ENCODE measurements at regions not wholly inside any gene's neighbourhood (a gene's known extent, or its start where the extent isn't known, plus 50 kb on each side); places are given as distances from the start of the nearest gene placed in this dataset.

DNA sequence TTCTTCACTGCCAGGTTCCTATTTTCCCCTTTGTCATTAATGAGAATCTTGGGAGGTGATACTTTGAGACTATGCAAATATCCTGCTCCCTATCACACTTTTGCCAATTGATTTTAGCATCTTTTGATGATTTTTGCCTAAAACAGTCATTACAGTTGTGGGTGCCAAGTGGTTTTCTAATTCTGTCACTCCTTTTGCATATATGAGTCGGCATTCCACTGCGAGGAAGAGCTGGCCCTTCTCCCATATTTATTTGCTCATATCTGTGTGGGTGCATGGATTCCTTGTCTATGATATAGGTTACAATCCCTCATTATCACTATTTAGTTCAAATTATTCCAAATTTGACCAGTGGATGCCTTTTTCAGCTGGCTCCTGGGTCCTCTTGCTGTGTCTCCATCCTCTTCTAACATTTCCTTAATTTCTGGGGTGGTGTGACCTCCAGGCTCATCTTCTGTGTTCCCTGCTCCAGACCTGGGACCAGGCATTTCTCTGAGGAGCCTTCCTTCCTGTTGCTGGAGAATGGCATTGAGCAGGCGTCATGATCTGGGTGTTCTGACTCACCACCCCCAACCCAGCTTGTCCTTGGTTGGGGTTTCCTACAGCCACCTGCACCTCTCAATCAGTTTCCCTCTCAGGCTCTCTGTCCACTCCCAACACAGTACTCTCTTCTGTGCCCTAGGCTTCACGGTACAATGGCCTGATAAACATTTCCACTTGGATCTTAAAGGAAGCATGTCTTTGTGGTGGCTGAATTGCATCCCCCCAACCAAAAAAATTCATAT lies 106.7 kb downstream of the NXNL2 start:
- H3K4me1 ChIP-seq (ENCODE audit: control insufficient read depth, insufficient read depth, low read length), result no peaks in the 10 kb centered on the region
- H3K4me3 ChIP-seq (ENCODE audit: low read depth, low read length), result no peak overlapping the region
- DNase-seq (ENCODE audit: low read depth in 4 of 6, low spot score in 6 of 6), result peak in 1 of 6 donors; percentile 81
- no peaks in the 10 kb centered on the region for H3K9me3 ChIP-seq (ENCODE audit: control insufficient read depth, insufficient read depth, low read length)
- 100% methylated on average over 1 of the region's 4 CpGs for WGBS (ENCODE audit: insufficient coverage)
- no peaks in the 10 kb centered on the region for H3K27me3 ChIP-seq (ENCODE audit: control insufficient read depth, insufficient read depth, low read length)
- no peaks in the 10 kb centered on the region for H3K36me3 ChIP-seq (ENCODE audit: control insufficient read depth, insufficient read depth, low read length)
- no peak overlapping the region for H3K27ac ChIP-seq (ENCODE audit: low read depth, low read length)

DNA sequence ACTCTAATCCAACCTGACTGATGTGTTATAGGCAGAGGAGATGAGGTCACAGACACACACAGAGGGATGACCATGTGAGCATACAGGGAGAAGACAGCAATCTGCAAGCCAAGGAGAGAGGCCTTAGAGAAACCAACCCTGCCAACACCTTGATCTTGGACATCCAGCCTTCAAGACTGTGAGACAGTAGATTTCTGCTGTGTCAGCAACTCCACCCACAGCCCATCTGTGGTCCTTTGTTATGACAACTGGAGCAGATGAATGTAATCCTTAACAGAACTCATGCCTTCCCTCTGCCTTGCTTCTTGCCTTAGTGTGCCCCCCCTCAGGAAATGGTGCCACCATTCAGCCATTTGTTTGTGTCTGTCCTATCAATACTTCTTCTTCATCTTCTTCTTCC lies 107.4 kb downstream of the NXNL2 start:
- Histone ChIP-seq H3K36me3 (ENCODE audit: control insufficient read depth, insufficient read depth, low read length) (no peaks in the 10 kb centered on the region), H3K27ac (ENCODE audit: low read depth, low read length) (no peak overlapping the region), H3K4me1 (ENCODE audit: control insufficient read depth, insufficient read depth, low read length) (no peaks in the 10 kb centered on the region), H3K27me3 (ENCODE audit: control insufficient read depth, insufficient read depth, low read length) (no peaks in the 10 kb centered on the region), H3K4me3 (ENCODE audit: low read depth, low read length) (no peak overlapping the region), H3K9me3 (ENCODE audit: control insufficient read depth, insufficient read depth, low read length) (no peaks in the 10 kb centered on the region)
- DNase-seq (ENCODE audit: low read depth in 4 of 6, low spot score in 6 of 6), result no peak

DNA sequence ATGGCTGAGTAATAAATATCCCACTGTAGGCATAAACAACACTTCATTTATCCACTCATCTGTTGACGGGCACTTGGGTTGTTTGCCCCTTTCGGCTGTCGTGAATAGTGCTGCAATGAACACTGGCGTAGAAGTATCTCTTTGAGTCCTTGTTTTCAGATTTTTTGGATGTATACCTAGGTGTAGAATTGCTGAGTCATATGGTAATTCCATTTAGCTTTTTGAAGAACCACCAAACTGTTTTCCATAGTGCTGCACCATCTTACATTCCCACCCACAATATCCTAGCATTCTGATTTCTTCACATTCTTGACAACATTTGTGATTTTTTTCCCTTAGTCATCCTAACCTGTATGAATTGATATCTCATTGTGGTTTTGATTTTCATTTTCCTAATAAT lies 109.0 kb downstream of the NXNL2 start:
- no peak for DNase-seq (ENCODE audit: low read depth in 4 of 6, low spot score in 6 of 6)
- Histone ChIP-seq H3K4me3 (ENCODE audit: low read depth, low read length) (no peak overlapping the region), H3K27me3 (ENCODE audit: control insufficient read depth, insufficient read depth, low read length) (no peaks in the 10 kb centered on the region), H3K36me3 (ENCODE audit: control insufficient read depth, insufficient read depth, low read length) (no peaks in the 10 kb centered on the region), H3K9me3 (ENCODE audit: control insufficient read depth, insufficient read depth, low read length) (no peaks in the 10 kb centered on the region), H3K4me1 (ENCODE audit: control insufficient read depth, insufficient read depth, low read length) (no peaks in the 10 kb centered on the region), H3K27ac (ENCODE audit: low read depth, low read length) (no peak overlapping the region)
- no CpG with 5 or more reads among the region's 4 CpGs for WGBS (ENCODE audit: insufficient coverage)

DNA sequence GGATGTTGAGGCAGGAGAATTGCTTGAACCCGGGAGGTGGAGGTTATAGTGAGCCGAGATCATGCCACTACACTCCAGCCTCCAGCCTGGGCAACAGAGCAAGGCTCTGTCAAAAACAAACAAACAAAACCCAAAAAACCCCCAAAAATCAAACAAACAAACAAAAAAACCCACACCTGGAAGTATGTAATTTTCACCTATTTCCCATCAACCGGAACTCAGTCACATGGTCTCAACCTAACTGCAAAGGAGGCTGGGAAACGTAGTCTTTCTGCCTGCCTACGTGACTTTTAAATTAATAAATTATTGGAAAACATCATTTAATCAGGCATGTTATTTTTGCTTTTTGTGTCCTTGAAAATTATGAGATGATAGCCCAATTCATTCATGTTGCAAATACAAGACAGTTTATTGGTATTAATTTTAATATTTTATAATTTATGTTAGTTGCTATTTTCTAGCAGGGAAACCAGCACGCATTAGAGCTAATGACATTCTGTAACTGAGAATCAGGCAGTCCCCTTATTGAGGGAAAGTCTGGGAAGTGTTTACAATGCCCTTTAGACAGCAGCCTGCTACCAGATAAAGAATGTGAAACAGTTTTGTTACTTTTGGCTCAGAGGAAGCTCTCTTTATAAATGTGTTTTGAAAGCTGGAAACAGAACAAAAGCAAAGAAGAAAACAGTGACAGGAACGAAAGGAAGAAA lies 110.3 kb downstream of the NXNL2 start:
- Histone ChIP-seq H3K4me1 (ENCODE audit: control insufficient read depth, insufficient read depth, low read length) (no peaks in the 10 kb centered on the region), H3K36me3 (ENCODE audit: control insufficient read depth, insufficient read depth, low read length) (no peaks in the 10 kb centered on the region), H3K9me3 (ENCODE audit: control insufficient read depth, insufficient read depth, low read length) (no peaks in the 10 kb centered on the region), H3K4me3 (ENCODE audit: low read depth, low read length) (no peak overlapping the region), H3K27ac (ENCODE audit: low read depth, low read length) (peak overlapping the region; percentile 0), H3K27me3 (ENCODE audit: control insufficient read depth, insufficient read depth, low read length) (no peaks in the 10 kb centered on the region)
- DNase-seq (ENCODE audit: low read depth in 4 of 6, low spot score in 6 of 6), result peak in 2 of 6 donors; percentile 44 to 49
- WGBS (ENCODE audit: insufficient coverage), result 8% methylated on average over 2 of the region's 7 CpGs

DNA sequence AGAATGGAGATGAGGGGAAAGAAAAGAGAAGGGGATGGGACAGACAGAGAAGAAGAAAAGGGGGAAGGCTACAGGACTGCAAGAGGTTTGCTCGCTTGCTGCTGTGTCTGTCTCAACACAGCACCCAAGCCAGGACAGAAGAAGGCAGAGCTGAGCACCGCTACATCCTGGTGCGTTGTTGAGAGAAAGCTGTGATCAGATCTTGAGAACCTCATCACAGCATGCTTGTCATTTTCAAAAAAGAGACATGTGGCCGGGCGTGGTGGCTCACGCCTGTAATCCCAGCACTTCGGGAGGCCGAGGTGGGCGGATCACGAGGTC lies 110.9 kb downstream of the NXNL2 start:
- Histone ChIP-seq H3K9me3 (ENCODE audit: control insufficient read depth, insufficient read depth, low read length) (no peaks in the 10 kb centered on the region), H3K4me3 (ENCODE audit: low read depth, low read length) (no peak overlapping the region), H3K36me3 (ENCODE audit: control insufficient read depth, insufficient read depth, low read length) (no peaks in the 10 kb centered on the region), H3K27me3 (ENCODE audit: control insufficient read depth, insufficient read depth, low read length) (no peaks in the 10 kb centered on the region), H3K27ac (ENCODE audit: low read depth, low read length) (peak overlapping the region; percentile 0), H3K4me1 (ENCODE audit: control insufficient read depth, insufficient read depth, low read length) (no peaks in the 10 kb centered on the region)
- 78% methylated on average over 6 of the region's 10 CpGs for WGBS (ENCODE audit: insufficient coverage)
- no peak for DNase-seq (ENCODE audit: low read depth in 4 of 6, low spot score in 6 of 6)

DNA sequence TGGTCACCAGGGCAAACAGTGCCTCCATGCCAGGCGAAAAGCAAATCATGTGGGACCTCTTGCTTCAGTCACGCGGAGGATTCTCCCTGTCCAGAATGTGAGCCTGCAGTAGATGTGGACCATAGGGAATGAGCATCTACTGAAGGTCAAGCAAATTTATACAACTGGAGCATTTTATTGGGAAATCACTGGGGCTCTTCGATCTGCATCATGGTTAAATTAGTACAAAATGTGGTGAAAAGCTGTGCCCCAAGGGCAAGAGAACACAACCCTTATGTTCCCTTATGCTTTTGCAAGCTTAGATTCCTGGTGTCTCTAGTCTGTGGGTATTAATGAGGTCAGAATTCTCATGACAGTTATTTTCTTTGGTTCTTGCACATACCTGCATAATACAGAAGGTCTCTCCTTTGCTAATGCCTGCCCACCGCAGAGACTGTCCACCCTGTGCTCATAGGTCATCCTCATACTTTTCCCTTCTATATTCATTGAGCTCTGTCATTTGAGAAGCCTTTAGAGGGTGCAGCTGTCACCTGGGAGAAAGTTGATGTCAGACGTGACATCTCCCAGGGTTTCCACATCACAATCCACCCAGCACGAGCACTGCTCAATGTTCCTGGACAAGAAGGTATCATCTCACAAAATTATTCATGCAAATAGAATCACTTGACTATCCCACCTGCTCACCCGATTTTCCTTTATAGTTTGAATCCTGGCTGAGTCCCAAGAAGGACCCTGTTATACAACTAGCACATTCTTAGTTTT lies 111.7 kb downstream of the NXNL2 start:
- WGBS (ENCODE audit: insufficient coverage), result 76% methylated on average over 6 of the region's 8 CpGs
- no peaks in the 10 kb centered on the region for H3K9me3 ChIP-seq (ENCODE audit: control insufficient read depth, insufficient read depth, low read length)
- H3K4me1 ChIP-seq (ENCODE audit: control insufficient read depth, insufficient read depth, low read length), result no peaks in the 10 kb centered on the region
- H3K27me3 ChIP-seq (ENCODE audit: control insufficient read depth, insufficient read depth, low read length), result no peaks in the 10 kb centered on the region
- H3K36me3 ChIP-seq (ENCODE audit: control insufficient read depth, insufficient read depth, low read length), result no peaks in the 10 kb centered on the region
- no peak for DNase-seq (ENCODE audit: low read depth in 4 of 6, low spot score in 6 of 6)
- H3K4me3 ChIP-seq (ENCODE audit: low read depth, low read length), result no peak overlapping the region
- H3K27ac ChIP-seq (ENCODE audit: low read depth, low read length), result no peak overlapping the region

DNA sequence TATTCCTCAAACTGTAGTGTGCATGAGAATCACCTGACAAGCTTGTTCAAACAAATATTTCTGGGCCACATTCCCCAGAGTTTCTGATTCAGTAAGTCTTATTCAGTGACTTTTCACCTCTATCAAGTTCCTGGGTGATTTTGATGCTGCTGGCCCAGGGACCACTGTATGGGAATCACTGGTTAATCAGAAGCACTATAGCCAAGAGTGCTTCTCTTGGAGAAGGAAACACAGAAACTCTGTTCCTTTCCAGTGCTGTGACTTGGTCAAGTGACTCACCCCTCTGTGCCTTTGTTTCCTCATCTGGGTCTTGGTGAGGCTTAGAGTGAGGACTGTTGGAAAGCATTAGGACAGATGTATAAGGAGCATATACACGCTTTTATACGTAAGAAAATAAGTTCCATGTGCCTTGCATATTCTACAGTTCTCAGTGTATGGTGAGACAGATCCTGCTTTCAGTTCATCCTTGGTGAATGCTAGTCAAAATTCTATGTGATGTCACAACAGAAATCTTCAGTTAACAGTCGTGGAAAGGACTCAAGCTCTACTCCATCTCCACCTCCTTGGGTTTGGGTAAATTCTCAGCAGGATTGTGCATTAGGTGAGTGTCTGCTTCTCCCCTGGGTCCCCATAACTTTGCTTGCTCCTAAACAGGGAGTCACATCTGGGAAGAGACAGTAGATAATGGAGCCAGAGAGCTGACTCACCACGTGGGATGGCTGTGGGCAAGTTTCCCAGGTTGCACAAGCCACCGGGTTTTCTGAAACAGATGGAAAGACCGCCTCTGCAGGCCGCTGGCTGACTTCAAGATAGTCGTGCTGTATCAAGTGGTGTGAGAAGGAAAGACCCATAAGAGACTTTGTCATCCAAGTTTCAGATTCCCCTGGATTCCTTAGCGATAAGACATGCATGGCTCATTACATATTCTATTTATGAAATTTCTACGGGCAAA lies 117.0 kb downstream of the NXNL2 start:
- 100% methylated on average over 1 of the region's 10 CpGs for WGBS (ENCODE audit: insufficient coverage)
- peak overlapping the region; percentile 38 for H3K27ac ChIP-seq (ENCODE audit: low read depth, low read length)
- no peaks in the 10 kb centered on the region for H3K36me3 ChIP-seq (ENCODE audit: control insufficient read depth, insufficient read depth, low read length)
- H3K27me3 ChIP-seq (ENCODE audit: control insufficient read depth, insufficient read depth, low read length), result no peaks in the 10 kb centered on the region
- no peak overlapping the region for H3K4me3 ChIP-seq (ENCODE audit: low read depth, low read length)
- H3K9me3 ChIP-seq (ENCODE audit: control insufficient read depth, insufficient read depth, low read length), result no peaks in the 10 kb centered on the region
- DNase-seq (ENCODE audit: low read depth in 4 of 6, low spot score in 6 of 6), result peak in 2 of 6 donors; percentile 24 to 56
- no peaks in the 10 kb centered on the region for H3K4me1 ChIP-seq (ENCODE audit: control insufficient read depth, insufficient read depth, low read length)

DNA sequence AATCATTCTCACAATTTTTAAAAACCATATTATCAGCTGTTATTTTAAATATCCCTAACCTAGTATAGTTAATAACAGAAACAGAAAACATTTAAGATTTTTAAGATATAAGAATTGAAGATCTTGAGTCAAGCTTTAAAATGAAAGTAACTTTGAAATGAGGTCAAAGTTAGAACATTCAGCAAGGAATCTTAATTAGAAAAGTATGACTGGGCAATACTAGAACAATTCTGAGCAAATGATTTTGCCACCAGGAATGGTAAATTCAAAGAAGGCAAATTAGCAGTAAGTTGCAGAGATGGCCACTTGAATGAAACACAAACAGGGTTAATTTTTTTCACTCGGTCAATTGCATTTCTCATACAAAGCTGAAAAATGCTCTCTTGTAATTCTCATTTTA lies 117.9 kb downstream of the NXNL2 start:
- Histone ChIP-seq H3K4me3 (ENCODE audit: low read depth, low read length) (no peak overlapping the region), H3K9me3 (ENCODE audit: control insufficient read depth, insufficient read depth, low read length) (no peaks in the 10 kb centered on the region), H3K27ac (ENCODE audit: low read depth, low read length) (peak overlapping the region; percentile 38), H3K4me1 (ENCODE audit: control insufficient read depth, insufficient read depth, low read length) (no peaks in the 10 kb centered on the region), H3K36me3 (ENCODE audit: control insufficient read depth, insufficient read depth, low read length) (no peaks in the 10 kb centered on the region), H3K27me3 (ENCODE audit: control insufficient read depth, insufficient read depth, low read length) (no peaks in the 10 kb centered on the region)
- DNase-seq (ENCODE audit: low read depth in 4 of 6, low spot score in 6 of 6), result no peak
- no CpG with 5 or more reads among the region's 1 CpG for WGBS (ENCODE audit: insufficient coverage)

DNA sequence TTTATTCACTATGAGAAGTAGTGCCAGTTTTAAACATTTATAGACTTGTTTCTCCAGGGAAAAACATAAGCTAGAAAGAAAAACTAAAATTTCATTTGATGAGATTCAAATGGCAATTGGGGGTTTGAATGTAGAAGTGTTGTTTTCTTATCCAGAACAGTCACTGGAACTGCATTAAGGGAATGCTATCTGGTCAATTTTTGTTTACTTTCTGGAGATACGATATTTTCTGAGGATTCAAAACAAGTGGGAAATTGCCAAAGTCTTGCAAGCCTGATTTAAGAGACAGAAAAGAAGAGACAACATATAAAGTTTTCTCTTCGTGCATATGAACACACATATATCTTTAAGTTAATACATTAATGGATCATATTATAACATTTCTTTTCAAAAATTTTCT lies 118.4 kb downstream of the NXNL2 start:
- H3K27ac ChIP-seq (ENCODE audit: low read depth, low read length), result no peak overlapping the region
- peak in 1 of 6 donors; percentile 21 for DNase-seq (ENCODE audit: low read depth in 4 of 6, low spot score in 6 of 6)
- H3K9me3 ChIP-seq (ENCODE audit: control insufficient read depth, insufficient read depth, low read length), result no peaks in the 10 kb centered on the region
- H3K4me3 ChIP-seq (ENCODE audit: low read depth, low read length), result no peak overlapping the region
- H3K36me3 ChIP-seq (ENCODE audit: control insufficient read depth, insufficient read depth, low read length), result no peaks in the 10 kb centered on the region
- H3K4me1 ChIP-seq (ENCODE audit: control insufficient read depth, insufficient read depth, low read length), result no peaks in the 10 kb centered on the region
- no peaks in the 10 kb centered on the region for H3K27me3 ChIP-seq (ENCODE audit: control insufficient read depth, insufficient read depth, low read length)
- no CpG with 5 or more reads among the region's 2 CpGs for WGBS (ENCODE audit: insufficient coverage)

Data from spinal cord (tissue), 9 donors.